H1 (cell line): ENCODE measurements at regions not wholly inside any gene's neighbourhood (a gene's known extent, or its start where the extent isn't known, plus 50 kb on each side); places are given as distances from the start of the nearest gene placed in this dataset.

Experiments used
- CTCF ChIA-PET: fragments of 300-600 bp; sonication (Branson Sonifier 250); formaldehyde crosslinking; loops from one replicate; lab custom pipeline; 2021; ENCODE audit not compliant: partially characterized antibody; lab: Charles Lee
- POLR2A ChIA-PET: fragments of 300-600 bp; sonication (Branson Sonifier 250); formaldehyde crosslinking; loops from one replicate; lab custom pipeline; 2021; ENCODE audit warnings: inconsistent platforms; ENCODE audit not compliant: partially characterized antibody; lab: Charles Lee
- DNase-seq, 2 experiments: peaks; one replicate each; pipeline versions ENCODE4 v3.0.0 to v3.0.0-alpha.2; 2010 to 2022; ENCODE audit warnings: low spot score in 2 of 2, low read depth in 1 of 2, mixed read lengths in 1 of 2
- FAIRE-seq: peaks from 2 replicates; lab custom pipeline; 2011; peaks lifted over from hg19 to GRCh38; lab: Jason Lieb, UNC
- H2AFZ ChIP-seq: 2 replicates; pipeline ENCODE4 v1.8.1; 2012; ENCODE audit warnings: low read length, inconsistent platforms
- H2AK5ac ChIP-seq: 2 replicates; pipeline ENCODE4 v1.6.1; 2013; ENCODE audit warnings: low read depth, low read length
- H2BK120ac ChIP-seq: replicated peaks from 2 replicates; pipeline ENCODE3; 2013; ENCODE audit warnings: low read depth, low read length, inconsistent platforms
- H2BK12ac ChIP-seq: 2 replicates; pipeline ENCODE4 v1.6.1; 2013; ENCODE audit warnings: low read depth, low read length
- H2BK15ac ChIP-seq: 2 replicates; pipeline ENCODE4 v1.6.1; 2013; ENCODE audit warnings: low read length
- H2BK20ac ChIP-seq: 2 replicates; pipeline ENCODE4 v1.6.1; 2013; ENCODE audit warnings: low read length
- H2BK5ac ChIP-seq: 2 replicates; pipeline ENCODE4 v1.6.1; 2013; ENCODE audit warnings: low read depth, low read length
- H3K14ac ChIP-seq: 2 replicates; pipeline ENCODE4 v1.6.1; 2013; ENCODE audit warnings: inconsistent platforms; ENCODE audit not compliant: insufficient read length
- H3K18ac ChIP-seq: 2 replicates; pipeline ENCODE4 v1.6.1; 2013; ENCODE audit warnings: low read length; ENCODE audit errors: extremely low read depth
- H3K23ac ChIP-seq: 2 replicates; pipeline ENCODE4 v1.6.1; 2013; ENCODE audit warnings: inconsistent platforms; ENCODE audit not compliant: insufficient read length
- H3K23me2 ChIP-seq: 2 replicates; pipeline ENCODE4 v1.6.1; 2013; ENCODE audit warnings: low read depth, low read length
- H3K27ac ChIP-seq: 2 replicates; pipeline ENCODE4 v1.6.1; 2011; ENCODE audit warnings: low read depth, low read length, inconsistent platforms
- H3K27me3 ChIP-seq, 4 experiments: replicated peaks in 1 of 4; 1 replicate in 1 of 4; 2 replicates in 3 of 4; pipeline versions ENCODE4 v1.6.1 to v1.8.1; 2011 to 2013; ENCODE audit warnings: low read length in 3 of 4, mild to moderate bottlenecking in 3 of 4, inconsistent platforms in 2 of 4, mixed read lengths in 2 of 4, moderate library complexity in 1 of 4; ENCODE audit not compliant: control insufficient read depth in 3 of 4, insufficient read depth in 3 of 4; ENCODE audit errors: extremely low read depth in 1 of 4
- H3K36me3 ChIP-seq, 4 experiments: 2 replicates each; pipeline versions ENCODE4 v1.6.1 to v1.8.1; 2011 to 2013; ENCODE audit warnings: mild to moderate bottlenecking in 4 of 4, low read length in 3 of 4, moderate library complexity in 2 of 4, control low read depth in 1 of 4, inconsistent platforms in 1 of 4; ENCODE audit not compliant: insufficient read depth in 4 of 4, control insufficient read depth in 2 of 4
- H3K4ac ChIP-seq: replicated peaks from 2 replicates; pipeline ENCODE3; 2013; ENCODE audit warnings: low read length, low read depth, mixed read lengths, inconsistent platforms; ENCODE audit not compliant: insufficient read length
- H3K4me1 ChIP-seq, 4 experiments: replicated peaks in 1 of 4; 1 replicate in 1 of 4; 2 replicates in 3 of 4; pipeline versions ENCODE4 v1.6.1 to v1.8.1; 2011 to 2013; ENCODE audit warnings: low read length in 3 of 4, inconsistent platforms in 2 of 4, mixed read lengths in 1 of 4; ENCODE audit not compliant: insufficient read depth in 4 of 4, control insufficient read depth in 3 of 4
- H3K4me2 ChIP-seq, 2 experiments: 2 replicates each; pipeline versions ENCODE4 v1.6.1 to v1.8.1; 2011 to 2013; ENCODE audit warnings: low read depth in 2 of 2, low read length in 2 of 2, control low read depth in 1 of 2, inconsistent platforms in 1 of 2, mild to moderate bottlenecking in 1 of 2; ENCODE audit not compliant: insufficient read depth in 1 of 2
- H3K4me3 ChIP-seq, 4 experiments: fragments of 200-600, 300-600 bp in 1 of 4; sonication (generic), shearing (Covaris generic), sonication (Bioruptor Twin) in 1 of 4; 2 replicates each; pipeline versions ENCODE4 v1.5.1 to v1.8.1; 2011 to 2016; ENCODE audit warnings: low read length in 4 of 4, low read depth in 3 of 4, control low read depth in 2 of 4, inconsistent platforms in 2 of 4, mild to moderate bottlenecking in 2 of 4, mixed read lengths in 1 of 4, moderate library complexity in 1 of 4; ENCODE audit not compliant: insufficient read depth in 2 of 4; ENCODE audit errors: extremely low read depth in 1 of 4
- H3K56ac ChIP-seq: replicated peaks from 2 replicates; pipeline ENCODE3; 2013; ENCODE audit warnings: low read depth, mild to moderate bottlenecking, mixed read lengths, low read length, inconsistent platforms; ENCODE audit not compliant: insufficient read length
- H3K79me1 ChIP-seq: 2 replicates; pipeline ENCODE4 v1.6.1; 2013; ENCODE audit warnings: low read depth, low read length, control low read depth
- H3K79me2 ChIP-seq, 2 experiments: 2 replicates each; pipeline versions ENCODE4 v1.6.1 to v1.8.1; 2012 to 2013; ENCODE audit warnings: low read length in 2 of 2, mild to moderate bottlenecking in 2 of 2, inconsistent platforms in 1 of 2; ENCODE audit not compliant: insufficient read depth in 2 of 2, control insufficient read depth in 1 of 2
- H3K9ac ChIP-seq, 4 experiments: replicated peaks in 1 of 4; 1 replicate in 1 of 4; 2 replicates in 3 of 4; pipeline versions ENCODE4 v1.6.1 to v1.8.1; 2011 to 2013; ENCODE audit warnings: low read depth in 3 of 4, low read length in 3 of 4, control low read depth in 2 of 4, mild to moderate bottlenecking in 2 of 4, moderate library complexity in 2 of 4, inconsistent platforms in 1 of 4; ENCODE audit errors: extremely low read depth in 1 of 4
- H3K9me3 ChIP-seq, 2 experiments: 2 replicates each; pipeline versions ENCODE4 v1.6.1 to v1.8.1; 2012 to 2013; ENCODE audit warnings: mild to moderate bottlenecking in 2 of 2, moderate library complexity in 2 of 2, control low read depth in 1 of 2, inconsistent platforms in 1 of 2, low read depth in 1 of 2, low read length in 1 of 2, mixed read lengths in 1 of 2; ENCODE audit not compliant: insufficient read depth in 2 of 2
- H4K20me1 ChIP-seq, 2 experiments: replicated peaks in 1 of 2; 2 replicates each; pipeline versions ENCODE3 to v1.8.1; 2011 to 2013; ENCODE audit warnings: inconsistent platforms in 2 of 2, low read length in 2 of 2, mild to moderate bottlenecking in 1 of 2; ENCODE audit not compliant: insufficient read depth in 2 of 2, control insufficient read depth in 1 of 2
- H4K5ac ChIP-seq: 2 replicates; pipeline ENCODE4 v1.6.1; 2013; ENCODE audit warnings: low read length, low read depth, mixed read lengths, inconsistent platforms; ENCODE audit not compliant: insufficient read length
- H4K8ac ChIP-seq: 2 replicates; pipeline ENCODE4 v1.8.0; 2013; ENCODE audit warnings: mild to moderate bottlenecking, moderate library complexity, low read length, inconsistent platforms; ENCODE audit not compliant: insufficient read depth; ENCODE audit errors: extremely low read depth
- H4K91ac ChIP-seq: replicated peaks from 2 replicates; pipeline ENCODE3; 2013; ENCODE audit warnings: low read length, mixed read lengths, inconsistent platforms; ENCODE audit not compliant: insufficient read length
- EGR1 ChIP-seq: IDR thresholded peaks from 2 replicates; pipeline ENCODE4 v1.6.1; 2011; ENCODE audit warnings: low read depth, low read length, borderline replicate concordance
- RXRA ChIP-seq: IDR thresholded peaks from 2 replicates; pipeline ENCODE4 v1.6.1; 2011; ENCODE audit warnings: low read depth, mild to moderate bottlenecking, low read length, moderate library complexity; ENCODE audit not compliant: insufficient read depth
- SIX5 ChIP-seq: IDR thresholded peaks from 2 replicates; pipeline ENCODE4 v1.6.1; 2011; ENCODE audit warnings: mild to moderate bottlenecking, low read depth, low read length
- TEAD4 ChIP-seq: IDR thresholded peaks from 2 replicates; pipeline ENCODE4 v1.6.1; 2012; ENCODE audit warnings: low read depth, low read length, inconsistent platforms, mixed read lengths
- WGBS, 2 experiments: shearing (Covaris generic) in 1 of 2; methylation state at CpG; one replicate each; pipeline versions ENCODE4 v1.1.6 to v1.1.7; 2013 to 2015; ENCODE audit warnings: low lambda C conversion rate in 2 of 2, mixed read lengths in 2 of 2, inconsistent platforms in 1 of 2, low coverage in 1 of 2, missing lambda C conversion rate in 1 of 2; ENCODE audit not compliant: insufficient replicate concordance in 2 of 2, insufficient coverage in 1 of 2, insufficient read length in 1 of 2; ENCODE audit errors: extremely low coverage in 1 of 2, missing lambda C conversion rate in 1 of 2; 5-methylcytosine and 5-hydroxymethylcytosine counted together

DNA sequence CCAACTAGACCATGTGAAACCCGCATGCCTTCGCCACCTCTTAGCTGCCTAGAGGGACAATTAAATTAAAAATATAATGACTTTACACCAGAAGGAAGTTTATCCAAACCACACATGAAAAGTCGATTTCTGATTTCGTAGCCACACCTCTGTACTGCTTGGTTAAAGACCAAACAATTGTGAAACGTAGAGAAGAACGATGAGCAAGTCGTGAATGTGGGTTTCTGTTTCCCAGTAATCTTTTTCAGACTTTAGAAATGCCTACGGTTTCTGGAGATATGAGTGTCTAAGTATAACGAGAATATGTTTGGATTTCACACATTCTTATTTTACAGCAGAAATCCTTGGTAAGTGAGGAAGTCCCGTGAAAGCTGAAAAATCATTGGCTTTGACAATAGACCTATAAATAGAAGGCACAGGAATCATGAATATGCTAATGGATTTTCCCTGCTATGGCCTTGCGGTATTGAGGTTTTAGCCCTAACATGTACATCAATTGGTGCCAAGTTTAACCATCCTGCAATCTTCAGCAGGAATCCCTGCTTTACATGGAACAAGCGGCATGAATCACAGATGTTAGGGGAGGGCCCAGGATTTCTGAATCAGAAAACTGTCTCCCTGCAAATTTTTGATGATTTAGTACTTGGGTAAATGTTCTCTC is 105.6 kb downstream of the TTC32 start:
- H4K5ac ChIP-seq, result no peak overlapping the region
- H2BK5ac ChIP-seq, result no peak overlapping the region
- no peak overlapping the region for H3K4me2 ChIP-seq
- CTCF ChIA-PET, result interaction anchor here (0.5 to 1.6 kb wide), 3 partner anchors 18 to 83 kb away, joined by 3 read pairs; no protein-coding TSS in a partner anchor
- no peaks in the 10 kb centered on the region for H3K79me2 ChIP-seq
- no peaks in the 10 kb centered on the region; a peak in 1 of 7 replicates for H3K27me3 ChIP-seq
- POLR2A ChIA-PET, result no interaction called here
- no peak overlapping the region for H2BK20ac ChIP-seq
- H3K79me1 ChIP-seq, result no peaks in the 10 kb centered on the region
- H4K20me1 ChIP-seq, result no peaks in the 10 kb centered on the region
- no peak overlapping the region for H3K18ac ChIP-seq
- no peak overlapping the region for H3K4me3 ChIP-seq
- no peaks in the 10 kb centered on the region for H3K4me1 ChIP-seq
- no peaks in the 10 kb centered on the region for H3K9me3 ChIP-seq
- H2BK120ac ChIP-seq, result no peak overlapping the region
- no peak for TF ChIP-seq EGR1
- TF ChIP-seq RXRA, result no peak
- TF ChIP-seq SIX5, result no peak
- TF ChIP-seq TEAD4, result no peak
- TF ChIP-seq, all 59 proteins: peak for 0
- H3K4ac ChIP-seq, result no peak overlapping the region
- H3K27ac ChIP-seq, result no peak overlapping the region
- H3K14ac ChIP-seq, result no peak overlapping the region
- DNase-seq (no peak), FAIRE-seq (no peak)
- H2BK15ac ChIP-seq, result no peak overlapping the region
- no peaks in the 10 kb centered on the region for H3K23me2 ChIP-seq
- H3K56ac ChIP-seq, result no peak overlapping the region
- H2AK5ac ChIP-seq, result no peak overlapping the region
- no peak overlapping the region for H3K23ac ChIP-seq
- no peak overlapping the region for H2BK12ac ChIP-seq
- H3K36me3 ChIP-seq, result no peaks in the 10 kb centered on the region
- no peak overlapping the region for H2AFZ ChIP-seq
- no peak overlapping the region for H4K91ac ChIP-seq
- H4K8ac ChIP-seq, result no peak overlapping the region
- H3K9ac ChIP-seq, result no peak overlapping the region
- WGBS, 2 experiments, result 91% methylated on average over 12 of the region's 12 CpGs; no CpG with 5 or more reads in 1 of the 2 experiments
